ENCODE measurements at regions not wholly inside any gene's neighbourhood (a gene's known extent, or its start where the extent isn't known, plus 50 kb on each side); places are given as distances from the start of the nearest gene placed in this dataset.

- TF ChIP-seq CTCF (IDR thresholded peaks at IDR 0.05) (no peak), EZH2 (IDR thresholded peaks at IDR 0.05) (no peak)
Observed at GRCh38 chr2:34188464-34189303, 589.6 kb upstream of the FAM98A start.

All from neural progenitor cell (in vitro differentiated cells).